ENCODE measurements at regions not wholly inside any gene's neighbourhood (a gene's known extent, or its start where the extent isn't known, plus 50 kb on each side); places are given as distances from the start of the nearest gene placed in this dataset.

DNA sequence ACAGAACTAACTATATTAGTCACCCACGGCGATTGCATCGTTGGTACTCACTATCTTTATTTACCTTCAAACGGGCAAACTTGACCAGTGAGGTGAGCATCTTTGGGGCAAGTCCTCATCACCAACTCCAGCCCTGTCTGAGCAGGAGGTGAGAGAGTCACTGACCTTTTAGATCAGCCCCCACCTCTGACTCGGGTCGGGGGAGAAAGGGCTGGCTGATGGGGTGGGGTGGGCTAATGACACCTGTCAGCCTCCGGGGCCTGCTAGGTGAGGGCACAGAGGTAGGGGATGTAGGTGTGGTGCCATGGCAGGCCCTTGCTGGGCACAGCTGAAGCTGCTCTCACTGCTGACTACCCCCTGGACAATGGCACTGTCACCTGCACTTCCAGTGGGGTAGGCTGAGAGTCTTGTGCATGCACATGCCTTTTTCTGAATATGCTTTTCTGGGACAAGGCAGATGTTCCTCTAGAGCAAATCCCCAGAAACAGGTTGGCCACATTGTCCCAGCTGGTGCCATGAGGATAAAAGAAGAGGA is 359.5 kb upstream of the MKI67 start:
- TF ChIP-seq, protein P1, sequence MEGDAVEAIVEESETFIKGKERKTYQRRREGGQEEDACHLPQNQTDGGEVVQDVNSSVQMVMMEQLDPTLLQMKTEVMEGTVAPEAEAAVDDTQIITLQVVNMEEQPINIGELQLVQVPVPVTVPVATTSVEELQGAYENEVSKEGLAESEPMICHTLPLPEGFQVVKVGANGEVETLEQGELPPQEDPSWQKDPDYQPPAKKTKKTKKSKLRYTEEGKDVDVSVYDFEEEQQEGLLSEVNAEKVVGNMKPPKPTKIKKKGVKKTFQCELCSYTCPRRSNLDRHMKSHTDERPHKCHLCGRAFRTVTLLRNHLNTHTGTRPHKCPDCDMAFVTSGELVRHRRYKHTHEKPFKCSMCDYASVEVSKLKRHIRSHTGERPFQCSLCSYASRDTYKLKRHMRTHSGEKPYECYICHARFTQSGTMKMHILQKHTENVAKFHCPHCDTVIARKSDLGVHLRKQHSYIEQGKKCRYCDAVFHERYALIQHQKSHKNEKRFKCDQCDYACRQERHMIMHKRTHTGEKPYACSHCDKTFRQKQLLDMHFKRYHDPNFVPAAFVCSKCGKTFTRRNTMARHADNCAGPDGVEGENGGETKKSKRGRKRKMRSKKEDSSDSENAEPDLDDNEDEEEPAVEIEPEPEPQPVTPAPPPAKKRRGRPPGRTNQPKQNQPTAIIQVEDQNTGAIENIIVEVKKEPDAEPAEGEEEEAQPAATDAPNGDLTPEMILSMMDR (IDR thresholded peaks at IDR 0.05): no peak
- TF ChIP-seq POLR2A (IDR thresholded peaks at IDR 0.05): no peak

Data from lower leg skin (tissue), 3 donors.